SK-N-SH (cell line): ENCODE measurements at regions not wholly inside any gene's neighbourhood (a gene's known extent, or its start where the extent isn't known, plus 50 kb on each side); places are given as distances from the start of the nearest gene placed in this dataset.

Experiments used
- CTCF ChIA-PET: fragments of 300-600, 350-600 bp; formaldehyde crosslinking; extraction: SDS; loops from one replicate; lab custom pipeline; 2021; lab: Yijun Ruan, JAX
- POLR2A ChIA-PET: fragments of 350-600 bp; sonication (Branson Sonifier 250); formaldehyde crosslinking; extraction: SDS; loops from one replicate; lab custom pipeline; 2020; ENCODE audit warnings: antibody characterized with exemption, inconsistent platforms; lab: Yijun Ruan, JAX
- DNase-seq: peaks from one replicate; pipeline ENCODE4 v3.0.0; 2012
- H2AFZ ChIP-seq: fragments of 200-600 bp; sonication (generic); 2 replicates; pipeline ENCODE4 v1.8.1; 2016; ENCODE audit warnings: antibody characterized with exemption, mild to moderate bottlenecking, low read depth
- H3F3A ChIP-seq: fragments of 200-600 bp; sonication (generic); replicated peaks from 2 replicates; pipeline ENCODE3; 2016; ENCODE audit warnings: antibody characterized with exemption, mild to moderate bottlenecking; ENCODE audit not compliant: insufficient read depth
- H3K27ac ChIP-seq, 2 experiments: fragments of 200-500 bp in 1 of 2; fragments of 200-600 bp in 1 of 2; sonication (Bioruptor generic) in 1 of 2; sonication (generic), shearing (Covaris generic) in 1 of 2; 2 replicates each; pipeline versions ENCODE4 v1.5.1 to v1.6.1; 2014 to 2016; ENCODE audit warnings: low read depth in 2 of 2, inconsistent platforms in 1 of 2, low read length in 1 of 2, mild to moderate bottlenecking in 1 of 2, mixed read lengths in 1 of 2
- H3K27me3 ChIP-seq: fragments of 200-600 bp; sonication (generic), shearing (Covaris generic); 2 replicates; pipeline ENCODE4 v1.6.1; 2016; ENCODE audit warnings: mixed run types; ENCODE audit not compliant: insufficient read depth
- H3K36me3 ChIP-seq, 2 experiments: fragments of 200-500 bp in 1 of 2; fragments of 200-600 bp in 1 of 2; sonication (Bioruptor generic) in 1 of 2; sonication (generic) in 1 of 2; replicated peaks in 1 of 2; 2 replicates each; pipeline versions ENCODE3 to v1.5.1; 2014 to 2016; ENCODE audit warnings: low read length in 1 of 2, mild to moderate bottlenecking in 1 of 2; ENCODE audit not compliant: insufficient read depth in 2 of 2, control insufficient read depth in 1 of 2
- H3K4me1 ChIP-seq, 2 experiments: fragments of 200-500 bp in 1 of 2; fragments of 200-600 bp in 1 of 2; sonication (Bioruptor generic) in 1 of 2; sonication (generic), shearing (Covaris generic) in 1 of 2; 2 replicates each; pipeline versions ENCODE4 v1.5.1 to v1.6.1; 2014 to 2016; ENCODE audit warnings: low read depth in 1 of 2, low read length in 1 of 2, mixed run types in 1 of 2; ENCODE audit not compliant: insufficient read depth in 2 of 2, control insufficient read depth in 1 of 2
- H3K4me2 ChIP-seq: fragments of 200-600 bp; sonication (generic), shearing (Covaris generic); 2 replicates; pipeline ENCODE4 v1.6.1; 2017; ENCODE audit warnings: mixed run types
- H3K4me3 ChIP-seq, 2 experiments: fragments of 200-500 bp in 1 of 2; fragments of 200-600 bp in 1 of 2; sonication (Bioruptor generic) in 1 of 2; sonication (generic), shearing (Covaris generic) in 1 of 2; 2 replicates each; pipeline versions ENCODE4 v1.5.1 to v1.8.1; 2014 to 2016; ENCODE audit warnings: low read depth in 2 of 2, inconsistent platforms in 1 of 2, low read length in 1 of 2, mild to moderate bottlenecking in 1 of 2, mixed read lengths in 1 of 2, moderate library complexity in 1 of 2
- H3K79me2 ChIP-seq: fragments of 200-600 bp; sonication (generic); 2 replicates; pipeline ENCODE4 v1.8.1; 2017; ENCODE audit warnings: mild to moderate bottlenecking; ENCODE audit not compliant: insufficient read depth
- H3K9ac ChIP-seq: fragments of 200-600 bp; sonication (generic); 2 replicates; pipeline ENCODE4 v1.6.1; 2017; ENCODE audit warnings: mixed run types
- H3K9me2 ChIP-seq: fragments of 200-600 bp; sonication (generic); 2 replicates; pipeline ENCODE4 v1.6.1; 2017; ENCODE audit warnings: mixed run types
- H3K9me3 ChIP-seq: fragments of 200-600 bp; sonication (generic); 2 replicates; pipeline ENCODE4 v1.6.1; 2017; ENCODE audit warnings: mixed run types, mild to moderate bottlenecking, moderate library complexity
- H4K20me1 ChIP-seq: fragments of 200-600 bp; sonication (generic); 2 replicates; pipeline ENCODE4 v1.6.1; 2017; ENCODE audit warnings: mild to moderate bottlenecking, mixed run types; ENCODE audit not compliant: insufficient read depth
- CHD2 ChIP-seq: fragments of 150-350 bp; IDR thresholded peaks from 2 replicates; pipeline ENCODE4 v1.6.1; 2018; ENCODE audit warnings: low read length; ENCODE audit not compliant: partially characterized antibody
- EP300 ChIP-seq, 2 experiments: IDR thresholded peaks; 2 replicates each; pipeline versions ENCODE4 v1.4.0 to v1.6.1; 2012; ENCODE audit warnings: borderline replicate concordance in 1 of 2, low read depth in 1 of 2, low read length in 1 of 2
- EZH2phosphoT487 ChIP-seq: fragments of 200-600 bp; sonication (generic); IDR thresholded peaks from 2 replicates; pipeline ENCODE4 v1.6.1; 2017; ENCODE audit warnings: low read depth, mixed run types, mild to moderate bottlenecking, antibody characterized with exemption, moderate library complexity, borderline replicate concordance
- FOXJ3 ChIP-seq: sonication (generic); formaldehyde crosslinking; IDR thresholded peaks from 2 replicates; pipeline ENCODE4 v1.5.1; 2020; ENCODE audit warnings: mild to moderate bottlenecking, missing genetic modification reagents
- FOXM1 ChIP-seq: IDR thresholded peaks from 2 replicates; pipeline ENCODE4 v1.4.0; 2012; ENCODE audit warnings: low read depth, mild to moderate bottlenecking
- GATA2 ChIP-seq: sonication (generic); formaldehyde crosslinking; IDR thresholded peaks from 2 replicates; pipeline ENCODE4 v1.5.0; 2020; ENCODE audit warnings: mild to moderate bottlenecking, missing genetic modification reagents
- POLR2AphosphoS5 ChIP-seq: IDR thresholded peaks from 2 replicates; pipeline ENCODE4 v1.6.1; 2012; ENCODE audit warnings: low read depth, low read length
- RAD21 ChIP-seq: IDR thresholded peaks from 2 replicates; pipeline ENCODE4 v1.6.1; 2012; ENCODE audit warnings: mild to moderate bottlenecking, low read length
- RCOR1 ChIP-seq: fragments of 150-350 bp; IDR thresholded peaks from 2 replicates; pipeline ENCODE4 v1.6.1; 2017; ENCODE audit warnings: antibody characterized with exemption, low read length
- RFX5 ChIP-seq: IDR thresholded peaks from 2 replicates; pipeline ENCODE4 v1.6.1; 2012; ENCODE audit warnings: mild to moderate bottlenecking, improper control_type of control experiment, low read length
- RXRA ChIP-seq: IDR thresholded peaks from 2 replicates; pipeline ENCODE4 v1.4.0; 2012; ENCODE audit warnings: low read depth, mild to moderate bottlenecking, borderline replicate concordance
- SIN3A ChIP-seq: IDR thresholded peaks from 2 replicates; pipeline ENCODE4 v1.6.1; 2012; ENCODE audit warnings: low read depth, mild to moderate bottlenecking, low read length, moderate library complexity, borderline replicate concordance
- SMC3 ChIP-seq: IDR thresholded peaks from 2 replicates; pipeline ENCODE4 v1.6.1; 2012; ENCODE audit warnings: low read depth, low read length, improper control_type of control experiment
- TCF12 ChIP-seq: IDR thresholded peaks from 2 replicates; pipeline ENCODE4 v1.4.0; 2012
- WGBS: methylation state at CpG from one replicate; pipeline ENCODE4 v1.1.6; 2017; ENCODE audit warnings: low lambda C conversion rate; 5-methylcytosine and 5-hydroxymethylcytosine counted together
- TF ChIP-seq, protein P1 (sequence below): fragments of 200-600 bp; sonication (generic); IDR thresholded peaks from 2 replicates; pipeline ENCODE4 v1.6.1; 2017; ENCODE audit warnings: antibody characterized with exemption, mild to moderate bottlenecking, moderate library complexity
- TF ChIP-seq, protein P2 (sequence below): IDR thresholded peaks from 2 replicates; pipeline ENCODE4 v1.4.0; 2012; ENCODE audit warnings: low read depth, borderline replicate concordance

DNA sequence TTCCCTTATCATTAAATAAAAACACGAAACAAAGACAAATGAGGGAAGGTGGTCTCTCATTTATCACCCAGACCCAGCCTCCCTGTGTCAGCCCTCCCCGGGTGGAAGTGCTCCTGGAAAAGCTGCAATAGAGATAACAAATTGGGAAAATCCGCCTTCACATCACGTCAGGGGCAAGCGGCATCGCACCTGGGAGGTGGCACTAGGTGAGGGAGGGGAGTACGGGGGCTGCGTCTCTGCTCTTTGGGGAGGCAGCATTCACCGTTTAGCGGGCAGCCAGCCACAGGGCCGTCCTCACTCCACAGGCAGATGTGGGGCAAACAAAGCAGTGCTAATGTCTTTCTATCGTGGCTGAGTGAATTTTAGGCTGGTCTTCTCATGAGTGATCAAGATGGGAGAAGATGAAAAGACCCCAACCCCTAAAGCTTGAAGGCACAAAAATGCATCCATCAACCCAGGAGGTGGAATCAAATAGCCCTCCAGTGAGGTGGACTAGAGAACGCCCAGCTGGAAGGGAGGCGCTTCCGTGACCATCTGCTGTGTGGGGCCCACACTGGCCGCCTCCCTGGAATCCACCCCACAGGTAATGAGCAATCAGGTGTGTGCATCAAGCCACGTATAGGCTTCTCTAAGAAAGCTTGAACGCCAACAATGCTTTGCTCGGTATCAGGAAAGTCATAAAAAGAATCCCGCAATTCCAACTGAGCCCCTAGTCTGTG is 629.5 kb downstream of the BRD1 start:
- no peak for DNase-seq
- ChIA-PET POLR2A (no interaction called here), CTCF (no interaction called here)

DNA sequence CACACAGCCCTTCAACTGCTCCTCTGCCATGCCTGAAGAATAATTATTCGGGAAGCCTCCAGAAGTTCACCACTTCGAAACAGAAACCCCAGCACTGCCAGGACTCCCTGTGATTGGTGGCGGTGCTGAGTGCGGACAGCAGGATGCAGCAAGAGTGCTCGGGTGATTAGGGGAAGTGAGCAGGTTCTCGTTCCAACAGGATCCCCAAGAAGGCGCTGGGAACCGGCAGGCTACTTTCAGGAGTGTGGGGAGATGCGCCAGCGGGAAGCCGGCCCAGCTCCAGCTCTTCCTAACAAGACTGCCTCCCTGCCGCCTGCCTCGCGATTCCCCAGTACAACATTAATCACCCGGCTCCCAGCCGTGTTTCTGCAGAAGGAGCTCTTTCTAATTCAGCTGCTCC is 630.2 kb downstream of the BRD1 start:
- no peak for DNase-seq
- Histone ChIP-seq H3K4me1 (no peaks in the 10 kb centered on the region; a peak in 1 of 4 replicates), H3K4me3 (no peak overlapping the region), H2AFZ (no peak overlapping the region), H3K9ac (no peak overlapping the region), H4K20me1 (no peaks in the 10 kb centered on the region), H3K79me2 (no peaks in the 10 kb centered on the region), H3K27ac (no peak overlapping the region), H3F3A (no peaks in the 10 kb centered on the region), H3K36me3 (no peaks in the 10 kb centered on the region), H3K27me3 (peaks cover 5% of the 10 kb centered on the region; the same call in 1 of the 2 replicates), H3K9me3 (no peaks in the 10 kb centered on the region), H3K4me2 (no peak overlapping the region), H3K9me2 (no peaks in the 10 kb centered on the region)
- TF ChIP-seq, protein P1, sequence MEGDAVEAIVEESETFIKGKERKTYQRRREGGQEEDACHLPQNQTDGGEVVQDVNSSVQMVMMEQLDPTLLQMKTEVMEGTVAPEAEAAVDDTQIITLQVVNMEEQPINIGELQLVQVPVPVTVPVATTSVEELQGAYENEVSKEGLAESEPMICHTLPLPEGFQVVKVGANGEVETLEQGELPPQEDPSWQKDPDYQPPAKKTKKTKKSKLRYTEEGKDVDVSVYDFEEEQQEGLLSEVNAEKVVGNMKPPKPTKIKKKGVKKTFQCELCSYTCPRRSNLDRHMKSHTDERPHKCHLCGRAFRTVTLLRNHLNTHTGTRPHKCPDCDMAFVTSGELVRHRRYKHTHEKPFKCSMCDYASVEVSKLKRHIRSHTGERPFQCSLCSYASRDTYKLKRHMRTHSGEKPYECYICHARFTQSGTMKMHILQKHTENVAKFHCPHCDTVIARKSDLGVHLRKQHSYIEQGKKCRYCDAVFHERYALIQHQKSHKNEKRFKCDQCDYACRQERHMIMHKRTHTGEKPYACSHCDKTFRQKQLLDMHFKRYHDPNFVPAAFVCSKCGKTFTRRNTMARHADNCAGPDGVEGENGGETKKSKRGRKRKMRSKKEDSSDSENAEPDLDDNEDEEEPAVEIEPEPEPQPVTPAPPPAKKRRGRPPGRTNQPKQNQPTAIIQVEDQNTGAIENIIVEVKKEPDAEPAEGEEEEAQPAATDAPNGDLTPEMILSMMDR: no peak
- TF ChIP-seq GATA2 (CRISPR knock-in tag): no peak
- no peak for TF ChIP-seq TCF12
- TF ChIP-seq RXRA: no peak
- TF ChIP-seq, protein P2, sequence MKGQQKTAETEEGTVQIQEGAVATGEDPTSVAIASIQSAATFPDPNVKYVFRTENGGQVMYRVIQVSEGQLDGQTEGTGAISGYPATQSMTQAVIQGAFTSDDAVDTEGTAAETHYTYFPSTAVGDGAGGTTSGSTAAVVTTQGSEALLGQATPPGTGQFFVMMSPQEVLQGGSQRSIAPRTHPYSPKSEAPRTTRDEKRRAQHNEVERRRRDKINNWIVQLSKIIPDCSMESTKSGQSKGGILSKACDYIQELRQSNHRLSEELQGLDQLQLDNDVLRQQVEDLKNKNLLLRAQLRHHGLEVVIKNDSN: no peak
- TF ChIP-seq RFX5: no peak
- ChIA-PET CTCF (no interaction called here), POLR2A (no interaction called here)
- 4% methylated on average over 6 of the region's 16 CpGs for WGBS

More for the DNA sequence above, 629.5 kb downstream of the BRD1 start:
- Histone ChIP-seq H3K36me3 (no peaks in the 10 kb centered on the region), H4K20me1 (no peaks in the 10 kb centered on the region), H3K79me2 (no peaks in the 10 kb centered on the region), H3K9me2 (no peaks in the 10 kb centered on the region), H3K27ac (no peak overlapping the region)
- WGBS: 22% methylated on average over 14 of the region's 20 CpGs
- TF ChIP-seq SMC3 (no peak), POLR2AphosphoS5 (no peak), RAD21 (no peak), FOXJ3 (CRISPR knock-in tag) (no peak), RCOR1 (no peak), EZH2phosphoT487 (no peak), FOXM1 (no peak), SIN3A (no peak), EP300 (IDR thresholded peaks at IDR 0.05; ENCODE audit: borderline replicate concordance in 1 of 2, low read depth in 1 of 2, low read length in 1 of 2) (no peak), CHD2 (no peak)
- TF ChIP-seq, all 33 proteins: peak for 0
- H2AFZ ChIP-seq: no peak overlapping the region
- H3K4me1 ChIP-seq: no peaks in the 10 kb centered on the region; a peak in 1 of 4 replicates
- no peak overlapping the region for H3K4me2 ChIP-seq
- no peak overlapping the region for H3K4me3 ChIP-seq
- H3K9me3 ChIP-seq: no peaks in the 10 kb centered on the region
- H3K9ac ChIP-seq: no peak overlapping the region
- peaks cover 5% of the 10 kb centered on the region; the same call in 1 of the 2 replicates for H3K27me3 ChIP-seq
- H3F3A ChIP-seq: no peaks in the 10 kb centered on the region
